Neural cell (in vitro differentiated cells): ENCODE measurements at regions not wholly inside any gene's neighbourhood (a gene's known extent, or its start where the extent isn't known, plus 50 kb on each side); places are given as distances from the start of the nearest gene placed in this dataset.

Experiments
- CTCF ChIP-seq: fragments of 450-650 bp; IDR thresholded peaks from 2 replicates; pipeline ENCODE4 v1.5.1; 2014; ENCODE audit warnings: antibody characterized with exemption, mild to moderate bottlenecking, moderate library complexity; ENCODE audit not compliant: poor library complexity, severe bottlenecking
- POLR2AphosphoS5 ChIP-seq: IDR thresholded peaks from 2 replicates; pipeline ENCODE4 v1.6.1; 2012

DNA sequence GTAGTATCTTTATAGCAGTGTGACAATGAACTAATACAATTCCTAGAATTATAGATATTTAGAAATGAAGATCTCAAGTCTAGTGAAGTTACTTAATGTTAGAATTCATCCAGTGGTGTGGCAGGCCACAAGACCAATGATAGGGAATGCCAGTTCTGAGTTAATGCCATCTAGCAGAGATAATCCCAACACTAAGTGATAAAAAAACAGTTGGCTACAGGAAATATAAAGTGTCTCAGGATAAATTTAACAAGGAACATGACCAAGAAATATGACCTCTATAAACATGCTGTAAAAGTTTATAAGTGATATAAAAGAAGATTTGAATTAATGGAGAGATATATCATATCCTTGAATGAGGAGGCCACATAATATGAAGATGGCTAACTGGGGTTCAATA is 1790.5 kb upstream of the ADGRL3 start:
- TF ChIP-seq CTCF (no peak), POLR2AphosphoS5 (no peak)
